ENCODE measurements at regions not wholly inside any gene's neighbourhood (a gene's known extent, or its start where the extent isn't known, plus 50 kb on each side); places are given as distances from the start of the nearest gene placed in this dataset.

GRCh38 chr4:29948858-29949257, 771.3 kb upstream of the PCDH7 start:
- TF ChIP-seq CTCF (IDR thresholded peaks at IDR 0.05) (no peak), EZH2 (IDR thresholded peaks at IDR 0.05; ENCODE audit: borderline replicate concordance, insufficient read depth, low read depth, low read length, poor library complexity, severe bottlenecking) (no peak)

Data from B cell (primary cell).